Parathyroid adenoma (tissue), 2 donors: ENCODE measurements at regions not wholly inside any gene's neighbourhood (a gene's known extent, or its start where the extent isn't known, plus 50 kb on each side); places are given as distances from the start of the nearest gene placed in this dataset.

ENCODE experiments used
- H2AFZ ChIP-seq: fragments of 300-600 bp; sonication (generic); one replicate; pipeline ENCODE4 v1.7.0; 2017; ENCODE audit warnings: antibody characterized with exemption, mild to moderate bottlenecking
- H3K27ac ChIP-seq: fragments of 300-600 bp; sonication (generic); one replicate; pipeline ENCODE4 v1.7.0; 2017
- H3K27me3 ChIP-seq: fragments of 300-600 bp; sonication (generic); one replicate; pipeline ENCODE4 v1.7.0; 2017; ENCODE audit warnings: low read length; ENCODE audit not compliant: control insufficient read depth, insufficient read depth
- H3K36me3 ChIP-seq: fragments of 300-600 bp; sonication (generic); one replicate; pipeline ENCODE4 v1.7.0; 2017; ENCODE audit warnings: low read length; ENCODE audit not compliant: control insufficient read depth, insufficient read depth
- H3K4me1 ChIP-seq: fragments of 300-600 bp; sonication (generic); one replicate; pipeline ENCODE4 v1.7.0; 2017; ENCODE audit warnings: control low read depth
- H3K4me2 ChIP-seq: fragments of 300-600 bp; sonication (generic); one replicate; pipeline ENCODE4 v1.7.0; 2017; ENCODE audit warnings: low read length
- H3K4me3 ChIP-seq: fragments of 300-600 bp; sonication (generic); one replicate; pipeline ENCODE4 v1.7.0; 2017; ENCODE audit warnings: low read depth, low read length
- H3K79me2 ChIP-seq: fragments of 300-600 bp; sonication (generic); one replicate; pipeline ENCODE4 v1.7.0; 2017; ENCODE audit warnings: control low read depth
- H3K9ac ChIP-seq: fragments of 300-600 bp; sonication (generic); one replicate; pipeline ENCODE4 v1.7.0; 2017; ENCODE audit warnings: mild to moderate bottlenecking
- H3K9me3 ChIP-seq: fragments of 300-600 bp; sonication (generic); one replicate; pipeline ENCODE4 v1.7.0; 2017; ENCODE audit warnings: low read length; ENCODE audit not compliant: control insufficient read depth
- TF ChIP-seq, protein P1 (sequence below): fragments of 300-600 bp; sonication (generic); IDR thresholded peaks from one replicate; pipeline ENCODE4 v1.7.0; 2017; ENCODE audit warnings: antibody characterized with exemption, mild to moderate bottlenecking
- donor health status: primary hyperparathyroidism.

DNA sequence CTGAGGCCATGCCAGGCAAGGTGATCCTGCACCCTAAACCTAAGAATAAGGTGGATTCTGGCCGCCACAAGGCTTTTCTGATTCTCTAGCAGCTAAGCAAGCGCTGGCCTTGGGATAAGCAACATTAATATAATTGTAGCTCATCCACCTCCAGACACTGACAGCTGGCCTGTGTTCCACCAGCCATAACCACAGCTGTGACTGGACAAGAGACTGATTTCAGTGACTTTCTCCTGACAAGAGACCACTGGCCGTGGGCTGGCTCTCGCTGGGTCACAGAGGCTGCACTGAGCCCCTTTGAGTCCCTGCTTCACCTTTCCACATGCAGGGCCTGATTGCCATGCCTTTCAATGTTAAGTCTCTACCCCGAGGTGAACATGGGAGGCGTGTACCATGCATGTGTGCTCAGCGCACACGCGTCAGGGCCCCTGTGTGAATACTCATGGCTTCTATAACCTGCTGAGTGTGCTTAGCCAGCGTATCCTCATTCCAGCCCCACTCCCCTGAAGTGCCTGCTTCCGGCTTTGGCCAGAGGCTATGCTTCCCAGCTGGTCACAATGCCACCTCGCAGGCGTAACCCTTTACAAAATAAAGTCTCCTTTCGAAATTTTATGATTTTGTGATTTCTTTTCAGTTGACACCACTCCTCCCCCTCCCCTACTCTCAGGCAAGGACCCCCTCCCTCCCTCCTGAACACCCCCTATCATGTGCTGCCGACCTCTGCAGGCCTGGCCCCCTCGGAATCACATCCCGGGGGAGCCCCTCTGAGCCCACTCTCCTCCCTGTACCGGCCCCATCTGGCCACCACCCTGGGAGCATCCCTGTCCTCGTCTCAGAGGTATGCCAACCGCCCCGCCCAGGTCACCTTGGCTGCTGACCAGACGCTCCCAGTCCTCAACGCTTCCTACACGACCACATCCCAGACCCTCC, 128.1 kb downstream of the CTTN start:
- Histone ChIP-seq H3K4me2 (no peak overlapping the region), H3K79me2 (no peaks in the 10 kb centered on the region), H3K36me3 (no peaks in the 10 kb centered on the region), H3K27ac (no peak overlapping the region), H3K9me3 (no peaks in the 10 kb centered on the region), H3K27me3 (no peaks in the 10 kb centered on the region), H2AFZ (no peak overlapping the region), H3K4me1 (peaks cover 2% of the 10 kb centered on the region), H3K4me3 (no peak overlapping the region), H3K9ac (no peak overlapping the region)
- TF ChIP-seq, protein P1, sequence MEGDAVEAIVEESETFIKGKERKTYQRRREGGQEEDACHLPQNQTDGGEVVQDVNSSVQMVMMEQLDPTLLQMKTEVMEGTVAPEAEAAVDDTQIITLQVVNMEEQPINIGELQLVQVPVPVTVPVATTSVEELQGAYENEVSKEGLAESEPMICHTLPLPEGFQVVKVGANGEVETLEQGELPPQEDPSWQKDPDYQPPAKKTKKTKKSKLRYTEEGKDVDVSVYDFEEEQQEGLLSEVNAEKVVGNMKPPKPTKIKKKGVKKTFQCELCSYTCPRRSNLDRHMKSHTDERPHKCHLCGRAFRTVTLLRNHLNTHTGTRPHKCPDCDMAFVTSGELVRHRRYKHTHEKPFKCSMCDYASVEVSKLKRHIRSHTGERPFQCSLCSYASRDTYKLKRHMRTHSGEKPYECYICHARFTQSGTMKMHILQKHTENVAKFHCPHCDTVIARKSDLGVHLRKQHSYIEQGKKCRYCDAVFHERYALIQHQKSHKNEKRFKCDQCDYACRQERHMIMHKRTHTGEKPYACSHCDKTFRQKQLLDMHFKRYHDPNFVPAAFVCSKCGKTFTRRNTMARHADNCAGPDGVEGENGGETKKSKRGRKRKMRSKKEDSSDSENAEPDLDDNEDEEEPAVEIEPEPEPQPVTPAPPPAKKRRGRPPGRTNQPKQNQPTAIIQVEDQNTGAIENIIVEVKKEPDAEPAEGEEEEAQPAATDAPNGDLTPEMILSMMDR: no peak

DNA sequence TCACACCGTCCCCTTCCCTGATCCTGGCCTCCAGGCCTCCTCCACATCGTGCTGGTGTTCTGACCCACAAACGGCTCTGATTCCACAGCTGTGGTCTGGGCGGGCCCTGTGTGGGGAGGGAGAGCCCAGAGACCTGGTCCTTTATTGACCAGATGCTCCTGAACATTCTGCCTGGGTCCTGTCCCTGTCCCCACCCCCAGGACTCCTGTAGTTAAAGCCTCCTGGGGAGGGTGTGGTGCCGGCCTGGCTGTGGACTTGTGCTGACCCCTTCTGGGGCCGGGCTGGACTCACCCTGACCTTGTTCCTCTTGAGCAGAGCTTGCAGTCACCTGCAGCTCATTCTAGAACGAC, 128.7 kb downstream of the CTTN start:
- Histone ChIP-seq H3K4me1 (no peaks in the 10 kb centered on the region), H3K36me3 (no peaks in the 10 kb centered on the region), H3K4me3 (no peak overlapping the region), H3K9me3 (no peaks in the 10 kb centered on the region), H3K79me2 (no peaks in the 10 kb centered on the region), H3K4me2 (no peak overlapping the region), H3K27me3 (no peaks in the 10 kb centered on the region), H3K9ac (no peak overlapping the region), H2AFZ (no peak overlapping the region), H3K27ac (no peak overlapping the region)
- TF ChIP-seq, protein P1: no peak

DNA sequence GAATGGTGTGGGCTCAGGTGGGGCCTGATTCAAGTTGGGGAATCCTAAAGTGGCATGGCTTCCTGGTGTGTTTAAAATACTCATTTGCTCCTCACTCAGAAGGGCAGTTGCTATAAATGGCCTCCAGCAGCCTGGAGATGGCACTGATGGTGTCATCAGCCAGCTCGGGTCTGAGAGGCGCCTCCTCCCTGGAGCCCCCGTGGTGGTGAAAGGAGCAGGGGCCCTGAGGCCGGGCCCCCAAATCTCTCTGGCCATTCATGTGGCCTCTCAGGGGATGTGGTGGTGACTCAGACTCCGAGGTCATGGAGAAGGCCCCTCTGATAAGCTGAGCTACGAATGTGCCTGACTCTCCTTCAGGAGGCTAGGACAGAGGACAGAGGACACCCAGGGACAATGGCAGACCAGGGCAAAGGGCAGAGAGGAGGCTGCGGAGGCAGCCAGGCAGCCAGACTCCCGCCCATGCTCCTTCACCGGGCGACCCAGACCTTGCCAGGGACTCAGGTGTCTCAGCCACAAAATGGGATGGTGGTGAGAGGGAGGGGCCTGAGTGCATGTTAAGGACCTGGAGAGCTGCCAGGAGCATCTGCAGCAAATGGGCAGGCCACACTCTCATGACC, 129.2 kb downstream of the CTTN start:
- TF ChIP-seq, protein P1: no peak
- Histone ChIP-seq H2AFZ (no peak overlapping the region), H3K9ac (no peak overlapping the region), H3K79me2 (no peaks in the 10 kb centered on the region), H3K27ac (no peak overlapping the region), H3K4me1 (no peaks in the 10 kb centered on the region), H3K9me3 (no peaks in the 10 kb centered on the region), H3K4me2 (no peak overlapping the region), H3K36me3 (no peaks in the 10 kb centered on the region), H3K4me3 (no peak overlapping the region), H3K27me3 (no peaks in the 10 kb centered on the region)

DNA sequence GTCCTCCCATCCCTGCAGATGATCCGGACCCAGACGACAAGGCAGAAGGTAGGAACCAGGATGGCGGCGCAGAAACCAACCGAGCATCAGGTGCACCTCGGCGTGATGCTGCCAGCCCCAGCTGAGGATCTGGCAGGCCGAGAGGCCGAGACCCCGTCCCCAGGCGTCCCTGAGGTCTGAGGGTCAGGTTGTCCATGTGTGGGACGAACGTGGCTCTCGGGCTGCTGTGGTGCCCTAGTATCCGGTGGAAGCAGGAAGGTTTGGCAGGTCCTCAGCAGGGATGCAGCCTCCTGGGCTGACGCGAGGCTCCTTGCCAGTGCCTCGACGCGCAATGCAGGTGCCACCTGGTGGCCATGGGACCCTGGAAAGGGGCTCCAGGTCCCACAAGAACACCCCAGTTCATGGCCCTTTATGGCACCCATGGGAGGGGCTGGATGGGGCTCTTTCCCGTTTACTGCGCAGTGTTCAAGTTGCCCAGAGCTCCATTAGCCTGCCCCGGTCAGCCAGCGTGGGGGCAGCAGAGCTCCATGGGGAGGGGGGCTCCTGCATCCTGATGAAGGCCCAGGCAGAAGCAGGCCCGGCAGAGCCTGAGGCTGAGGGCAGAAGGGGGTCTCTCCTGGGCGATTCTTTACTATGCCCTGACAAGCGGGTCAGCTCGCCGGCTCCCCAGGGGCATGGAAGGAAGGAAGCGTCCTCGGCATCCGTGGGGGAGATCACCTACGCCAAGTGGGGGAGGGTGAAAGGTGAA, 129.9 kb downstream of the CTTN start:
- H3K27ac ChIP-seq: no peak overlapping the region
- H3K27me3 ChIP-seq: no peaks in the 10 kb centered on the region
- H3K4me3 ChIP-seq: no peak overlapping the region
- no peaks in the 10 kb centered on the region for H3K9me3 ChIP-seq
- TF ChIP-seq, protein P1: no peak
- no peaks in the 10 kb centered on the region for H3K79me2 ChIP-seq
- H3K36me3 ChIP-seq: no peaks in the 10 kb centered on the region
- H3K4me2 ChIP-seq: no peak overlapping the region
- no peak overlapping the region for H3K9ac ChIP-seq
- H3K4me1 ChIP-seq: no peaks in the 10 kb centered on the region
- H2AFZ ChIP-seq: no peak overlapping the region
